DND-41 (cell line): ENCODE measurements at regions not wholly inside any gene's neighbourhood (a gene's known extent, or its start where the extent isn't known, plus 50 kb on each side); places are given as distances from the start of the nearest gene placed in this dataset.

Experiments
- ATAC-seq: fragments of 200-7000 bp; cut with Tn5 transposase; 3 replicates; pipeline ENCODE4 v1.9.1; 2021; ENCODE audit warnings: low read depth; ENCODE audit not compliant: insufficient read depth
- DNase-seq: peaks from one replicate; pipeline ENCODE4 v3.0.0-alpha.2; 2020
- H2AFZ ChIP-seq: 2 replicates; pipeline ENCODE4 v1.6.0; 2012; ENCODE audit warnings: low read depth, low read length
- H3K27ac ChIP-seq: 2 replicates; pipeline ENCODE4 v1.5.1; 2012; ENCODE audit warnings: low read length, inconsistent platforms
- H3K27me3 ChIP-seq: fragments of 200-600 bp; sonication (generic); 2 replicates; pipeline ENCODE4 v1.6.0; 2012; ENCODE audit warnings: low read length, mild to moderate bottlenecking, inconsistent platforms; ENCODE audit not compliant: insufficient read depth, poor library complexity
- H3K36me3 ChIP-seq: 2 replicates; pipeline ENCODE4 v1.5.1; 2012; ENCODE audit warnings: low read length, inconsistent platforms; ENCODE audit not compliant: insufficient read depth
- H3K4me1 ChIP-seq: 2 replicates; pipeline ENCODE4 v1.5.1; 2012; ENCODE audit warnings: mild to moderate bottlenecking, low read length; ENCODE audit not compliant: insufficient read depth
- H3K4me2 ChIP-seq: 2 replicates; pipeline ENCODE4 v1.6.0; 2012; ENCODE audit warnings: mild to moderate bottlenecking, moderate library complexity, low read length, inconsistent platforms; ENCODE audit not compliant: insufficient read depth
- H3K4me3 ChIP-seq, 2 experiments: fragments of 200-600 bp in 1 of 2; shearing (Covaris generic) in 1 of 2; 2 replicates each; pipeline ENCODE4 v1.5.1; 2012 to 2016; ENCODE audit warnings: inconsistent platforms in 2 of 2, low read length in 2 of 2, mild to moderate bottlenecking in 2 of 2, low read depth in 1 of 2, moderate library complexity in 1 of 2
- H3K79me2 ChIP-seq: 2 replicates; pipeline ENCODE4 v1.6.0; 2012; ENCODE audit warnings: low read length, inconsistent platforms; ENCODE audit not compliant: insufficient read depth
- H3K9ac ChIP-seq: 2 replicates; pipeline ENCODE4 v1.6.0; 2012; ENCODE audit warnings: low read depth, mild to moderate bottlenecking, inconsistent platforms, low read length, moderate library complexity
- H3K9me3 ChIP-seq: 2 replicates; pipeline ENCODE4 v1.5.1; 2012; ENCODE audit warnings: low read length, moderate library complexity, mild to moderate bottlenecking, inconsistent platforms; ENCODE audit not compliant: insufficient read depth, severe bottlenecking
- H4K20me1 ChIP-seq: 2 replicates; pipeline ENCODE4 v1.6.0; 2012; ENCODE audit warnings: low read length; ENCODE audit not compliant: insufficient read depth
- CTCF ChIP-seq: IDR thresholded peaks from 2 replicates; pipeline ENCODE4 v1.5.1; 2012; ENCODE audit warnings: borderline replicate concordance, low read length, moderate library complexity, mild to moderate bottlenecking; ENCODE audit not compliant: poor library complexity, severe bottlenecking; ENCODE audit errors: extremely low read depth
- EZH2 ChIP-seq: IDR thresholded peaks from 3 replicates; pipeline ENCODE4 v1.6.1; 2012; ENCODE audit warnings: borderline replicate concordance, low read depth, mild to moderate bottlenecking, moderate library complexity, low read length, inconsistent platforms; ENCODE audit not compliant: severe bottlenecking

DNA sequence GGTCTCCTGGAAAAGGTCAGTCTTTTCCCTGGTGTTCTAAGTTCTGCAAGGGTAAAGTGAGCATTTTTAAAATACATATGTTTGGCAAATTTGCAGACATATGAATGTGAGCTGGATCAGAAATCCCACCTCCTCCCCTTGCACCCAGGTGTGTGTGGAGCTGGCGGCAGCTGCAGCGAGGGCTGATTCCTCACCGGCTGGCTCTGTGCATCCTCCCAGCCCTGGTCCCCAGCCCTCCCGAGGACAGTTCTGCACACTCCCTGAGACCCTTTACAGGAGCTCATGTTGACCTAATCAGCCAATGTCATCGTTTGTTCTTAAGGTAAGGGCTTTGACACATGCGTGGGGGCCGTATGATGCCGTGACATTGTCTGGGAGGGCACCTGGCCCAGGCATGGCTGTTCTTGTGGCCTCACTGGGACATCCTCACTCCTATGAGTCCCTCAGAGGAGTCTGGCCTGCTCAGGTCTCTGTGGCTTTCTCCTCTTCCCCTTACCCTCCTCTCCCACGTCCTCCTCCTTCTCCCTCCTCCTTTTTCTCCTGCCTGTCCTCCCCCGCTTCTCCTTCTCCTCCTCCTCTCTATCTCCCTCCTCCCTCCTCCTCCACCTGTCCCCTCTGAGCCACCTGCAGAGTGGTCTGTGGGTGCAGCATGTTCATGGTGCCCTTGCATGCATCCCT is 289.2 kb upstream of the SFSWAP start:
- DNase-seq (no peak), ATAC-seq (no peak)
- H3K9me3 ChIP-seq = peaks cover 13% of the 10 kb centered on the region
- H3K27ac ChIP-seq = no peak overlapping the region
- H2AFZ ChIP-seq = no peak overlapping the region
- H3K9ac ChIP-seq = no peak overlapping the region
- no peak overlapping the region for H3K4me3 ChIP-seq
- H3K27me3 ChIP-seq = no peaks in the 10 kb centered on the region
- H3K79me2 ChIP-seq = no peaks in the 10 kb centered on the region
- no peak for TF ChIP-seq CTCF
- TF ChIP-seq EZH2 = no peak
- no peak overlapping the region for H3K4me2 ChIP-seq
- no peaks in the 10 kb centered on the region for H4K20me1 ChIP-seq
- no peaks in the 10 kb centered on the region for H3K4me1 ChIP-seq
- H3K36me3 ChIP-seq = no peaks in the 10 kb centered on the region

- no peaks in the 10 kb centered on the region for H3K36me3 ChIP-seq
- no peaks in the 10 kb centered on the region for H3K4me1 ChIP-seq
- H3K27me3 ChIP-seq = no peaks in the 10 kb centered on the region
- ATAC-seq (no peak), DNase-seq (no peak)
- H3K4me3 ChIP-seq = no peak overlapping the region
- TF ChIP-seq CTCF (no peak), EZH2 (no peak)
- no peak overlapping the region for H3K27ac ChIP-seq
- H3K4me2 ChIP-seq = no peak overlapping the region
- peaks cover 13% of the 10 kb centered on the region for H3K9me3 ChIP-seq
- H4K20me1 ChIP-seq = no peaks in the 10 kb centered on the region
- no peaks in the 10 kb centered on the region for H3K79me2 ChIP-seq
- H3K9ac ChIP-seq = no peak overlapping the region
- H2AFZ ChIP-seq = no peak overlapping the region
Measured at GRCh38 chr12:131422187-131422520, 288.7 kb upstream of the SFSWAP start.

DNA sequence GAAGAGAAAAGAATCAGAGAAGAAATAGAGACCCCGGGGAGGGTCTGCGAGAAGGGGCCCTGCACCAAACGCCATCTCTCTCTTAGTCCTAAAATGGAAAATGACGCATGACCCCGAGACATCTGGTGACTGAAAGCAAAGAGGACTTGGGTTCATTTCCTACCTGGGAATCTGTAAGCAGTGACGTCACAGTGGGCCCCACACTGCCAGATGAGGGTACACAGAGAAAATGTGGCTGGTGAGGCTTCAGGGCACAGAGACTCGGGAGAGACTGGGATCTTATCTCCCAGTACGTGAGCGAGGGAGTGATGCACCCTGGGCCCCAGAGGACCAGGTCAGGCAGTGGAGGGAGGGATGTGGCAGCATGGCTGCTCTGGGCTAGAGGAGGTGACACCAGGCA is 288.1 kb upstream of the SFSWAP start:
- no peak for DNase-seq
- ATAC-seq = no peak

More for the DNA sequence above, 288.1 kb upstream of the SFSWAP start:
- H3K9ac ChIP-seq = no peak overlapping the region
- H2AFZ ChIP-seq = no peak overlapping the region
- no peak overlapping the region for H3K27ac ChIP-seq
- H3K4me2 ChIP-seq = no peak overlapping the region
- TF ChIP-seq CTCF (no peak), EZH2 (no peak)
- H3K4me1 ChIP-seq = no peaks in the 10 kb centered on the region
- H3K4me3 ChIP-seq = no peak overlapping the region
- H3K79me2 ChIP-seq = no peaks in the 10 kb centered on the region
- no peaks in the 10 kb centered on the region for H3K36me3 ChIP-seq
- no peaks in the 10 kb centered on the region for H3K27me3 ChIP-seq
- no peaks in the 10 kb centered on the region for H4K20me1 ChIP-seq
- H3K9me3 ChIP-seq = peaks cover 13% of the 10 kb centered on the region
